Fibroblast of skin of left quadriceps (primary cell): ENCODE measurements at regions not wholly inside any gene's neighbourhood (a gene's known extent, or its start where the extent isn't known, plus 50 kb on each side); places are given as distances from the start of the nearest gene placed in this dataset.

Experiments used
- DNase-seq, 2 experiments: peaks; one replicate each; pipeline ENCODE4 v3.0.0-alpha.2; 2013; ENCODE audit warnings: low read depth in 2 of 2

- no peak for DNase-seq
These were observed 647.0 kb downstream of the TRAM1L1 start for GRCh38 chr4:116438417-116438816.

GRCh38 chr4:116427666-116428065 lies 657.7 kb downstream of the TRAM1L1 start:
- DNase-seq = no peak

GRCh38 chr4:116413222-116413621 lies 672.2 kb downstream of the TRAM1L1 start:
- no peak for DNase-seq

- no peak for DNase-seq
These were observed 684.1 kb downstream of the TRAM1L1 start for GRCh38 chr4:116401293-116401692.

GRCh38 chr4:116400480-116400879 lies 684.9 kb downstream of the TRAM1L1 start:
- peak in 1 of 2 experiments; percentile 8 for DNase-seq

- DNase-seq = no peak
These were observed 687.7 kb downstream of the TRAM1L1 start for GRCh38 chr4:116397714-116398113.

- no peak for DNase-seq
These were observed 688.1 kb downstream of the TRAM1L1 start for GRCh38 chr4:116397291-116397690.

- DNase-seq = no peak
These were observed 690.0 kb downstream of the TRAM1L1 start for GRCh38 chr4:116395408-116395807.

- DNase-seq = no peak
These were observed 694.4 kb downstream of the TRAM1L1 start for GRCh38 chr4:116391020-116391419.

GRCh38 chr4:116389139-116389538 lies 696.2 kb downstream of the TRAM1L1 start:
- no peak for DNase-seq

GRCh38 chr4:116387937-116388474 lies 697.4 kb downstream of the TRAM1L1 start:
- DNase-seq = no peak

- DNase-seq = no peak
These were observed 698.5 kb downstream of the TRAM1L1 start for GRCh38 chr4:116386856-116387255.

- DNase-seq = no peak
These were observed 699.8 kb downstream of the TRAM1L1 start for GRCh38 chr4:116385583-116385982.

- DNase-seq = no peak
These were observed 710.6 kb downstream of the TRAM1L1 start for GRCh38 chr4:116374815-116375214.

- no peak for DNase-seq
These were observed 722.8 kb downstream of the TRAM1L1 start for GRCh38 chr4:116362583-116362982.

GRCh38 chr4:116361790-116362189 lies 723.6 kb downstream of the TRAM1L1 start:
- no peak for DNase-seq

GRCh38 chr4:116358633-116359222 lies 726.6 kb downstream of the TRAM1L1 start:
- peak; percentile 42 to 45 for DNase-seq

- DNase-seq = no peak
These were observed 727.6 kb downstream of the TRAM1L1 start for GRCh38 chr4:116357758-116358157.

- no peak for DNase-seq
These were observed 738.6 kb downstream of the TRAM1L1 start for GRCh38 chr4:116346750-116347149.

GRCh38 chr4:116343809-116344208 lies 741.6 kb downstream of the TRAM1L1 start:
- no peak for DNase-seq

GRCh38 chr4:116342143-116342542 lies 743.2 kb downstream of the TRAM1L1 start:
- no peak for DNase-seq

GRCh38 chr4:116332508-116332907 lies 752.9 kb downstream of the TRAM1L1 start:
- no peak for DNase-seq

- no peak for DNase-seq
These were observed 757.0 kb downstream of the TRAM1L1 start for GRCh38 chr4:116328261-116328860.

- DNase-seq = no peak
These were observed 761.8 kb downstream of the TRAM1L1 start for GRCh38 chr4:116323606-116324005.
